Karpas-422 (cell line): ENCODE measurements at regions not wholly inside any gene's neighbourhood (a gene's known extent, or its start where the extent isn't known, plus 50 kb on each side); places are given as distances from the start of the nearest gene placed in this dataset.

Experiments used
- DNase-seq: peaks from one replicate; pipeline ENCODE4 v3.0.0-alpha.2; 2015
- H2AFZ ChIP-seq: fragments of 200-600 bp; sonication (generic); 2 replicates; pipeline ENCODE4 v1.6.1; 2014; ENCODE audit warnings: antibody characterized with exemption, low read length, mixed read lengths
- H3K27ac ChIP-seq: fragments of 200-600 bp; sonication (generic); 2 replicates; pipeline ENCODE4 v1.5.1; 2014; ENCODE audit warnings: mild to moderate bottlenecking, low read length, moderate library complexity
- H3K27me3 ChIP-seq: fragments of 200-600 bp; sonication (generic); 2 replicates; pipeline ENCODE4 v1.6.1; 2014; ENCODE audit warnings: low read length, mixed read lengths
- H3K36me3 ChIP-seq: fragments of 200-600 bp; sonication (generic); 2 replicates; pipeline ENCODE4 v1.6.1; 2014; ENCODE audit warnings: low read length, mixed read lengths; ENCODE audit not compliant: insufficient read depth
- H3K4me1 ChIP-seq: fragments of 200-600 bp; sonication (generic); 2 replicates; pipeline ENCODE4 v1.6.1; 2014; ENCODE audit warnings: mild to moderate bottlenecking, low read length, mixed read lengths
- H3K4me2 ChIP-seq: fragments of 200-600 bp; sonication (generic); 2 replicates; pipeline ENCODE4 v1.6.1; 2014; ENCODE audit warnings: low read length, low read depth, mild to moderate bottlenecking; ENCODE audit not compliant: poor library complexity, severe bottlenecking
- H3K4me3 ChIP-seq: fragments of 200-600 bp; sonication (generic); 2 replicates; pipeline ENCODE4 v1.5.1; 2014; ENCODE audit warnings: mild to moderate bottlenecking, antibody characterized with exemption, low read length, mixed read lengths
- H3K79me2 ChIP-seq: fragments of 200-600 bp; sonication (generic); 2 replicates; pipeline ENCODE4 v1.6.1; 2014; ENCODE audit warnings: mild to moderate bottlenecking, low read length, mixed read lengths
- H3K9ac ChIP-seq: fragments of 200-600 bp; sonication (generic); 2 replicates; pipeline ENCODE4 v1.6.0; 2014; ENCODE audit warnings: low read length
- H3K9me2 ChIP-seq: fragments of 200-600 bp; sonication (generic), shearing (Covaris generic); replicated peaks from 2 replicates; pipeline ENCODE4 v1.6.0; 2014; ENCODE audit warnings: mild to moderate bottlenecking, low read length, moderate library complexity; ENCODE audit not compliant: insufficient read depth
- H3K9me3 ChIP-seq: fragments of 300-700, 200-600 bp; sonication (generic); 2 replicates; pipeline ENCODE4 v1.6.1; 2014; ENCODE audit warnings: low read length, mixed read lengths
- H4K20me1 ChIP-seq: fragments of 200-600 bp; sonication (generic); 2 replicates; pipeline ENCODE4 v1.6.1; 2014; ENCODE audit warnings: mild to moderate bottlenecking, antibody characterized with exemption, low read length, low read depth; ENCODE audit not compliant: insufficient read depth

DNA sequence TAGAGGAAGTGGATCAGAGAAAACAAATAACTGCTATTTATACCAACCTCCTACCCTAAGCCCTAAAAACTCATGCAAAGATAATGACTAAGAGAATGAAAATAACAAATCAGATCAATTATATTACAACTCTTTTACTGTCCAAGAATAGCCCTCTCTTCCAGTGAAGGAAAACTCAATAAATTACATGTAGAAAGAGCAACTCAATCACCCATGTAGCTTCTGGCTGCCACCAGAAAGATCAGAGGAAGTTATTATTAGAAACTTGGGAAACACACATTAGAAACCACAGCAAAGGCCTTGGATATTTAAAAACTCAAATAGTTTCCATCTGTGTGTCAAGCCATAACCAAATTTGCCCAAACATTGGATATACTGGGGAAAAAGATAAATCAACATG is 134.0 kb upstream of the TARS1 start:
- Histone ChIP-seq H3K9me2 (no peaks in the 10 kb centered on the region), H2AFZ (no peak overlapping the region), H4K20me1 (no peaks in the 10 kb centered on the region), H3K4me2 (no peak overlapping the region), H3K79me2 (no peaks in the 10 kb centered on the region), H3K36me3 (no peaks in the 10 kb centered on the region), H3K9ac (no peak overlapping the region), H3K27ac (no peak overlapping the region), H3K27me3 (0 out of 2 replicates have a peak, but pooled peaks cover 2% of the 10 kb centered on the region), H3K9me3 (no peaks in the 10 kb centered on the region), H3K4me3 (no peak overlapping the region), H3K4me1 (no peaks in the 10 kb centered on the region)
- DNase-seq: no peak

DNA sequence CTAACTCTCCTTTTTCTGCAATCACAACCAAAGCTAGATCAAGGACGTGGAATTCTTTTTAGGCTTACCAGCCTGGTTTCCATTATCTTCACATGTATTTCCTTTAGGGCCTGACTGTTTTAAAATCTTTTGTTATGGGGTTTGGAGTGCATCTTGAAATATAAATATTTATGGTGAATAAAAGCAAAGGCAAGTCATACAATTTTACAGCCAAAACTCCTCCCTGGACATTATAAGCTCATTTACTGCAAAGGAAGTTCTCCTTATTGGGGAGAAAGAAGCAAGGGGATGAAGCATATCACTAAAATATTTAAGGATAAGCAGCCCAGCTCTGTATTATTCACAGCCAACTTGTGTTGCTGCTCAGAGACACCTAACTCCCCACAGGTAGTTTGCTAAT is 132.2 kb upstream of the TARS1 start:
- no peaks in the 10 kb centered on the region for H3K36me3 ChIP-seq
- no peaks in the 10 kb centered on the region for H3K79me2 ChIP-seq
- 0 out of 2 replicates have a peak, but pooled peaks cover 2% of the 10 kb centered on the region for H3K27me3 ChIP-seq
- H3K9me3 ChIP-seq: no peaks in the 10 kb centered on the region
- no peak for DNase-seq
- no peaks in the 10 kb centered on the region for H4K20me1 ChIP-seq
- no peak overlapping the region for H2AFZ ChIP-seq
- H3K9me2 ChIP-seq: no peaks in the 10 kb centered on the region
- no peak overlapping the region for H3K27ac ChIP-seq
- no peak overlapping the region for H3K4me2 ChIP-seq
- no peaks in the 10 kb centered on the region for H3K4me1 ChIP-seq
- H3K9ac ChIP-seq: no peak overlapping the region
- H3K4me3 ChIP-seq: no peak overlapping the region

DNA sequence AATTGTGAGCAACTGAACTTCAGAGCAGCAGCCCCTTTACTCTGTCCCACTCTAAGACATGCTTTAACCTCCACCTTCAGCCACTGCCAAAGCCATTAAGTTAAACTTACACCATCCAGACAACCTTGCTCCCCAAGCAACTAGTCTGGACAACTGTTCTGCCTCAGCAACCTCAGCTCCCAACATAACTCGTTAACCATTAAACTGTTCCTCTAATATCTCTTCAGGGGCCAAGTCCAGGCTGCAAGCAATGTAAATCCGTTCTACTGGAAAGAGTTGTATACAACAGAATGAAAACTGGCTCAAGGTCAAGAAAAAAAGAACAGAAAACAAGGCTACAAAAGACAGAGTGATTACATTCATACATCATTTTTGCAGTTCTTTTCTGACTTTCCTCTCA is 131.7 kb upstream of the TARS1 start:
- Histone ChIP-seq H3K4me1 (no peaks in the 10 kb centered on the region), H3K79me2 (no peaks in the 10 kb centered on the region), H3K4me2 (no peak overlapping the region), H2AFZ (no peak overlapping the region), H3K9me3 (no peaks in the 10 kb centered on the region), H3K9me2 (no peaks in the 10 kb centered on the region), H3K36me3 (no peaks in the 10 kb centered on the region), H3K27ac (no peak overlapping the region), H3K4me3 (no peak overlapping the region), H3K9ac (no peak overlapping the region), H4K20me1 (no peaks in the 10 kb centered on the region), H3K27me3 (0 out of 2 replicates have a peak, but pooled peaks cover 2% of the 10 kb centered on the region)
- no peak for DNase-seq

DNA sequence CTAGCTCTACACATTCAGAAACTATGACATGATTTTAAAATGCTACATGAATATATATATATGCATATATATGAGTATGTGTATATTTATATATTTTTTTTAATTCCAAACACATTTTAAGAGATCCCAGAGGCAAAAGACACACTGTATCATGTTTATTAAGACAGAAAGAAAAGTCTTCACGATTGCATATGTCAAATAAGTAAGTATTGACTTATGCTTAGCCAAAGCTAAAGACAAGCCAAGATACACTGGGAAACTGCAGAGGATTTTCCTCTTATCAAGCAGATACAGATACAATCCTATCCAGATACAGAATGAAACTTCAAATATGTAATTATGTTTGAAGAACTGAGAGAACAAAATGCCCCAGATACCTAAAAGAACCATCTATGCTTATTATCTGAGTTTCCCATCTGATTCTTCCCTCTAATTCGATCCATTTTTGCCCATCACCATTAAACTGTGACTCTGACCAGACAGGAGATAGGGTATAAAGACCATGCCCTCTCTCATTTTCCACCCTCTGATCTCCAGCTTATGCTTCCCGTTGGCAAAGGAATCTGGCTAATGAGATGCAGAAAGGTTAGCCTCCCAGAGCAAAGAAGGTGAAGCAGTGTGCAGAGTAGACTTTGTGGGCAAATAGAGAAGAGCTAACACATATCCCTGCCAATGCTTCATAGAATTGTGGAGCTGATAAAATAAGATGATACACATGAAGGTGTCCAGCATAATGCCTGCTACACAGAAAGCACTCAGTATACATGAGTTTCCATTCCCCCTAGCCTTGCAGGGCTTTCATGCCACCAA is 131.0 kb upstream of the TARS1 start:
- Histone ChIP-seq H2AFZ (no peak overlapping the region), H3K4me1 (no peaks in the 10 kb centered on the region), H3K9me2 (no peaks in the 10 kb centered on the region), H3K36me3 (no peaks in the 10 kb centered on the region), H3K27ac (no peak overlapping the region), H3K9me3 (no peaks in the 10 kb centered on the region), H3K9ac (no peak overlapping the region), H3K79me2 (no peaks in the 10 kb centered on the region), H3K4me2 (no peak overlapping the region), H4K20me1 (no peaks in the 10 kb centered on the region), H3K4me3 (no peak overlapping the region), H3K27me3 (0 out of 2 replicates have a peak, but pooled peaks cover 2% of the 10 kb centered on the region)
- DNase-seq: no peak

DNA sequence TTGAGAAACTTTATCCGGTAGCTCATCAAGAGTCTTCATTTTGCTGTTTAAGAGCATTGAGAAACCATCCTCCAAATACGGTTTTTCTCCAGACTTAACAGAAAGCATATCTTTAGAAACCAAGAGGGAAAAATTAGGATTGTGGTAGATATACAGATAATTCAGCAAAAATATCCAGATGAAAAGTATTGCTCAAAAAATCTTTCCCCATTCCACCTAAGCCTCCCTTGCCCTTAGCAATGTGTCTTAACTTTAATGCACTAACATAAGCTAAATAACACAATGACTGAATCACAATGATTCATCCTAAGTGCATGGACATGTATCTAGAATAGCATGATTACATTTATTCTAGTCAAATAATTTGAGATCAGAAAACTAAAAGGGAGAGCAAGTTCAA is 130.3 kb upstream of the TARS1 start:
- Histone ChIP-seq H3K9me3 (no peaks in the 10 kb centered on the region), H3K27ac (no peak overlapping the region), H4K20me1 (no peaks in the 10 kb centered on the region), H3K9me2 (no peaks in the 10 kb centered on the region), H3K9ac (no peak overlapping the region), H2AFZ (no peak overlapping the region), H3K79me2 (no peaks in the 10 kb centered on the region), H3K4me2 (no peak overlapping the region), H3K4me1 (no peaks in the 10 kb centered on the region), H3K4me3 (no peak overlapping the region), H3K27me3 (0 out of 2 replicates have a peak, but pooled peaks cover 2% of the 10 kb centered on the region), H3K36me3 (no peaks in the 10 kb centered on the region)
- DNase-seq: no peak

DNA sequence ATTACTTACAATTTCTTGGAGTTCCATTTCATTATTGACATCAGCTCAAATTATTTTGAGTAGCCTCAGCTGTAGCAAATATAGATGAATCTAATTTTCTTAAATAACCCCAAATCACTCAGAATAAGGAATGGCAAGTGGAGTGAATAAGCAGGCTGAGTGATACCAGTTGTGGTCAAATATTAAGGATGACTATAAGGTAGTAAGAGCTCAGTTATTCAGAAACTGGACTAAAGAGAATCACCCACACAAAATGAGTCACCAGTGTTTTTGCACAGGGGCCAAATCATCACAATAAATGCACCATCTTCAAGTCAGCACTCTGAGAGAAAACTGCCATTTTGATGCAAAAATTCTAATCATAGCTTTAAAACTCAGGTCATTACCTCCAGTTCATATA is 128.9 kb upstream of the TARS1 start:
- H3K36me3 ChIP-seq: no peaks in the 10 kb centered on the region

GRCh38 chr5:33312571-33313549 is 127.9 kb upstream of the TARS1 start:
- H2AFZ ChIP-seq: no peak overlapping the region
- H3K36me3 ChIP-seq: no peaks in the 10 kb centered on the region
- DNase-seq: no peak
- no peak overlapping the region for H3K4me2 ChIP-seq
- H3K9me3 ChIP-seq: no peaks in the 10 kb centered on the region
- H3K4me3 ChIP-seq: no peak overlapping the region
- no peaks in the 10 kb centered on the region for H3K9me2 ChIP-seq
- H3K4me1 ChIP-seq: no peaks in the 10 kb centered on the region
- H3K27me3 ChIP-seq: no peaks in the 10 kb centered on the region
- H3K27ac ChIP-seq: no peak overlapping the region
- no peaks in the 10 kb centered on the region for H4K20me1 ChIP-seq
- no peaks in the 10 kb centered on the region for H3K79me2 ChIP-seq
- no peak overlapping the region for H3K9ac ChIP-seq

More for the DNA sequence above, 128.9 kb upstream of the TARS1 start:
- Histone ChIP-seq H3K4me2 (no peak overlapping the region), H3K9ac (no peak overlapping the region), H3K4me1 (no peaks in the 10 kb centered on the region), H3K4me3 (no peak overlapping the region), H3K27me3 (0 out of 2 replicates have a peak, but pooled peaks cover 2% of the 10 kb centered on the region), H4K20me1 (no peaks in the 10 kb centered on the region), H3K79me2 (no peaks in the 10 kb centered on the region), H3K9me3 (no peaks in the 10 kb centered on the region), H3K9me2 (no peaks in the 10 kb centered on the region), H3K27ac (no peak overlapping the region), H2AFZ (no peak overlapping the region)
- DNase-seq: no peak

GRCh38 chr5:33315189-33315588 is 125.6 kb upstream of the TARS1 start:
- H3K9me3 ChIP-seq: no peaks in the 10 kb centered on the region
- H3K9me2 ChIP-seq: no peaks in the 10 kb centered on the region
- H4K20me1 ChIP-seq: no peaks in the 10 kb centered on the region
- no peak overlapping the region for H3K4me2 ChIP-seq
- no peak overlapping the region for H3K27ac ChIP-seq
- H2AFZ ChIP-seq: no peak overlapping the region
- H3K36me3 ChIP-seq: no peaks in the 10 kb centered on the region
- DNase-seq: no peak
- H3K4me3 ChIP-seq: no peak overlapping the region
- H3K79me2 ChIP-seq: no peaks in the 10 kb centered on the region
- no peak overlapping the region for H3K9ac ChIP-seq
- no peaks in the 10 kb centered on the region for H3K4me1 ChIP-seq
- H3K27me3 ChIP-seq: no peaks in the 10 kb centered on the region
